Omental fat pad (tissue), 3 donors: ENCODE measurements at regions not wholly inside any gene's neighbourhood (a gene's known extent, or its start where the extent isn't known, plus 50 kb on each side); places are given as distances from the start of the nearest gene placed in this dataset.
A peak's percentile ranks its signal among the peaks of the same experiment; 100 is the strongest.
"Not testable (repeated sequence)": the region's sequence is repeated elsewhere in the genome, so short reads cannot be mapped to it uniquely, and the experiment has no call there.

ENCODE experiments used
- ATAC-seq: fragments of 150-250 bp; one replicate; pipeline ENCODE4 v1.9.1; 2016; ENCODE audit warnings: mild to moderate bottlenecking, moderate library complexity; ENCODE audit not compliant: low FRiP score
- DNase-seq: peaks from one replicate; pipeline ENCODE4 v3.0.0-alpha.2; 2019; ENCODE audit warnings: low spot score
- TF ChIP-seq, protein P1 (sequence below), 3 donors: fragments of 450-650 bp; IDR thresholded peaks; one replicate each; pipeline ENCODE4 v1.5.1; 2016 to 2017; ENCODE audit warnings: antibody characterized with exemption in 3 of 3, mild to moderate bottlenecking in 3 of 3, moderate library complexity in 2 of 3

DNA sequence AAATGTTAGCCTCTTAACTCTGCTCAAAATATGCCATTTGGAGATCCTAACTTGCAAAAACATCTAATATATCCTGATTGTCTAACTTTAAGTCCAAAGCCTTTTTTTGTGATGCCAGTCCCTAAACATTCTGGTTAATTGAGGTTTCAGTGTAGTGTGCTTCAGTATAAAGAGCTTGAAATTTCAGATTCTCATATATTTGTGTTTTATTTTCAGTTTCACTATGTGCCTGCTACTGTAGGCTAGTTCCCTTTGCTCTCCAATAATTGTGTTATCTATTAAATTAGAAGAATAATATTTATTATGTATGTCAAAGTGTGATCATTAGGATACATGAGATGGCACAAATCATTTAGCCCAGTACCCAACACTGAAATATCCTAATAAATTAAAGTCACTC lies 1361.2 kb downstream of the XPNPEP1 start:
- ATAC-seq (no peak), DNase-seq (no peak)
- TF ChIP-seq, protein P1, sequence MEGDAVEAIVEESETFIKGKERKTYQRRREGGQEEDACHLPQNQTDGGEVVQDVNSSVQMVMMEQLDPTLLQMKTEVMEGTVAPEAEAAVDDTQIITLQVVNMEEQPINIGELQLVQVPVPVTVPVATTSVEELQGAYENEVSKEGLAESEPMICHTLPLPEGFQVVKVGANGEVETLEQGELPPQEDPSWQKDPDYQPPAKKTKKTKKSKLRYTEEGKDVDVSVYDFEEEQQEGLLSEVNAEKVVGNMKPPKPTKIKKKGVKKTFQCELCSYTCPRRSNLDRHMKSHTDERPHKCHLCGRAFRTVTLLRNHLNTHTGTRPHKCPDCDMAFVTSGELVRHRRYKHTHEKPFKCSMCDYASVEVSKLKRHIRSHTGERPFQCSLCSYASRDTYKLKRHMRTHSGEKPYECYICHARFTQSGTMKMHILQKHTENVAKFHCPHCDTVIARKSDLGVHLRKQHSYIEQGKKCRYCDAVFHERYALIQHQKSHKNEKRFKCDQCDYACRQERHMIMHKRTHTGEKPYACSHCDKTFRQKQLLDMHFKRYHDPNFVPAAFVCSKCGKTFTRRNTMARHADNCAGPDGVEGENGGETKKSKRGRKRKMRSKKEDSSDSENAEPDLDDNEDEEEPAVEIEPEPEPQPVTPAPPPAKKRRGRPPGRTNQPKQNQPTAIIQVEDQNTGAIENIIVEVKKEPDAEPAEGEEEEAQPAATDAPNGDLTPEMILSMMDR (IDR thresholded peaks at IDR 0.05), result no peak

DNA sequence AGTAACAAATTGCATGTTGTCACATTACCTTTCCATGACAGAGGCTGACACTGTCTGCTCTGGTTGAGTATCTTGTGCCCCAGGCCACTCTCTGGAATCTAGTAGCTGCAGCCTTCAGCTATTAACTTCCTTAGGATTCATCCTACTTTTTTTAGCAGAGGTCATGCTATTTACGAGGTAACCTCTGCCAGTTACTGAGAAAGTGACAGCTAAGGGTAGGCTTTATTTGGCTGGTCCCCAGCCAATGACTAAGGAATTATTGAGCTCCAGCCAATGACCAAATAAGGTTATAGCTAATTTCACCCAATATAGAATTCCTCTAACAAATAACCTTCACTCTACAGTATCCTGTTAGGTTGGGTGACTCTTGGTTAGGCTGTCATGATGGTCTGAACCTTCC lies 1361.7 kb downstream of the XPNPEP1 start:
- TF ChIP-seq, protein P1 (IDR thresholded peaks at IDR 0.05), result no peak
- DNase-seq, result no peak

DNA sequence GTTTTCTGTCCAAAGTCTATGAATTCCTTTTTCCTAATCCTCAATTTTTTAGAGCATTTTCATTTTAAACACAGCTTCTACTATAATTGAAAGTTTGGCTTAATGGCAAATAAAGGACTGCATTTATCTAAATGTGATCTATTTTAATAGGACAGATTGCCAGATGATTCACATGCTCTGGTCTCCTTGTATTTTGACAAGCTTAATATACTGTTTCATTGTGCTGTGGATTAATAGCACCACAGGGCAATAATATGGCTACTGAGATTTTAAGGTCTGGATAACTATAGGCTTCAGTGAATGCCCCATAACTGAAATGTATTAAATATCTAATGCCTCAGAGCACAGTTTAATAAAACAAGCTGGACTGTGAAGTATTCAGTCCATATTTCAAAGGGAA lies 1362.8 kb downstream of the XPNPEP1 start:
- ATAC-seq, result no peak
- TF ChIP-seq, protein P1 (IDR thresholded peaks at IDR 0.05), result no peak
- no peak for DNase-seq

More for the DNA sequence above, 1361.7 kb downstream of the XPNPEP1 start:
- no peak for ATAC-seq

DNA sequence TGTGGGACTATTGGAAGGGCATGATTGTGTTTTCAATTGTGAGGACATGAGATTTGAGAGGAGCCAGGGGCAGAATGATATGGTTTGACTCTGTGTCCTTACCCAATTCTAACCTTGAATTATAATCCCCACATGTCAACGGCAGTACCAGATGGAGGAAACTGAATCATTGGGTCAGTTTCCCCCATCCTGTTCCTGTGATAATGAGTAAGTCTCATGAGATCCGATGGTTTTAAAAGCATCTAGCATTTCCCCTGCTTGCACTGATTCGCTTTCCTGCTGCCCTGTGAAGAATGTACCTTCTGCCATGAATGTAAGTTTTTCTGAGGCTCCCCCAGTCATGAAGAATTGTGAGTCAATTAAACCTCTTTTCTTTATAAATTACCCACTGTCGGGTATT lies 1367.1 kb downstream of the XPNPEP1 start:
- DNase-seq (no peak), ATAC-seq (no peak)
- TF ChIP-seq, protein P1 (IDR thresholded peaks at IDR 0.05), result no peak

GRCh38 chr10:108545921-108546320 lies 1377.4 kb downstream of the XPNPEP1 start:
- DNase-seq (no peak), ATAC-seq (no peak)
- TF ChIP-seq, protein P1 (IDR thresholded peaks at IDR 0.05), result no peak

DNA sequence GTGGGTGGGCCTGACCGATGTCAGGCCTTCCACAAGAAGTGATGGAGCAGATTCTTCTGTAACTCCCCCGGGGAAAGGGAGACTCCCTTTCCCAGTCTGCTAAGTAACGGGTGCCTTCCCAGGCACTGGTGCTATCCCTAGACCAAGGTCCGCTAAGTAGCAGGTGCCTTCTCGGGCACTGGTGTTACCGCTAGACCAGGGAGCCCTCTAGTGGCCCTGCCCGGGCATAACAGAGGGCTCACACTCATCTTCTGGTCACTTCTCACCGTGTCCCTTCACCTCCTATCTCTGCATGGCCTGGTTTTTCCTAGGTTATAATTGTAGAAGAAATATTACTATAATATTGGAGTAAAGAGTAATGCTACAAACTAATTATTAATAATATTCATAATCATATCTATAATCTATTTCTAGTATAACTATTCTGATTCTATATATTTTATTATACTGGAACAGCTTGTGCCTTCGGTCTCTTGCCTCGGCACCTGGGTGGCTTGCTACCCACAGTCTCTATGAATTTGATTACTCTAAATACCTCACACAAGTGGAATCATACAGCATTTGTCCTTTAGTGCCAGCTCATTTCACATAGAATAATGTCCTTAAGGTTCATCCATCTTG lies 1378.7 kb downstream of the XPNPEP1 start:
- peak; percentile 36 for DNase-seq
- TF ChIP-seq, protein P1 (IDR thresholded peaks at IDR 0.05), result peak in 1 of 3 donors; percentile 13
- no peak for ATAC-seq

DNA sequence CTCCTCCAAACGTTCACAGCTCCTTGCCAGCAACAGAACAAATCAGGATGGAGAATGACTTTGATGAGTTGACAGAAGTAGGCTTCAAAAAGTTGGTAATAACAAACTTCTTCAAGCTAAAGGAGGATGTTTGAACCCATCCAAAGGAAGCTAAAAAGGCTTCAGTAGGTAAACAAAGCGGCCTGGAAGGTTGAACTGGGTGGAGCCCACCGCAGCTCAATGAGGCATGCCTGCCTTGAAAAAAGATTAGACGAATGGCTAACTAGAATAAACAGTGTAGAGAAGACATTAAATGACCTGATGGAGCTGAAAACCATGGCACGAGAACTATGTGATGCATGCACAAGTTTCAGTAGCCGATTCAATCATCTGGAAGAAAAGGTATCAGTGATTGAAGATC lies 1369.0 kb upstream of the SORCS1 start:
- not testable (repeated sequence) for ATAC-seq, DNase-seq
